SU-DHL-6 (cell line): ENCODE measurements at regions not wholly inside any gene's neighbourhood (a gene's known extent, or its start where the extent isn't known, plus 50 kb on each side); places are given as distances from the start of the nearest gene placed in this dataset.
A peak's percentile ranks its signal among the peaks of the same experiment; 100 is the strongest.

ENCODE experiments used
- H2AFZ ChIP-seq: fragments of 200-600 bp; sonication (generic); 2 replicates; pipeline ENCODE4 v1.6.1; 2014; ENCODE audit warnings: low read depth, mild to moderate bottlenecking, moderate library complexity, mixed read lengths, antibody characterized with exemption, low read length; ENCODE audit not compliant: severe bottlenecking
- H3F3A ChIP-seq: fragments of 200-600 bp; shearing (Covaris generic); 2 replicates; pipeline ENCODE4 v1.6.0; 2016; ENCODE audit warnings: antibody characterized with exemption, mild to moderate bottlenecking; ENCODE audit not compliant: insufficient read depth
- H3K27ac ChIP-seq: fragments of 200-600 bp; sonication (generic); 2 replicates; pipeline ENCODE4 v1.5.1; 2016; ENCODE audit warnings: low read depth, mild to moderate bottlenecking, low read length, moderate library complexity, mixed read lengths
- H3K27me3 ChIP-seq: fragments of 200-600 bp; sonication (generic), shearing (Covaris generic); 2 replicates; pipeline ENCODE4 v1.6.0; 2014; ENCODE audit warnings: mild to moderate bottlenecking, low read length
- H3K36me3 ChIP-seq: fragments of 200-600 bp; sonication (generic); 2 replicates; pipeline ENCODE4 v1.6.1; 2014; ENCODE audit warnings: mild to moderate bottlenecking, low read length, mixed read lengths
- H3K4me2 ChIP-seq: fragments of 300-600, 200-600 bp; shearing (Covaris generic), sonication (generic); 2 replicates; pipeline ENCODE4 v1.6.0; 2014; ENCODE audit warnings: low read length, low read depth, mild to moderate bottlenecking; ENCODE audit not compliant: poor library complexity, severe bottlenecking
- H3K4me3 ChIP-seq: fragments of 200-600 bp; sonication (generic); 2 replicates; pipeline ENCODE4 v1.5.1; 2014; ENCODE audit warnings: antibody characterized with exemption, low read length, mild to moderate bottlenecking, mixed read lengths; ENCODE audit not compliant: insufficient read depth, poor library complexity, severe bottlenecking
- H3K79me2 ChIP-seq: fragments of 200-600 bp; sonication (generic); 2 replicates; pipeline ENCODE4 v1.6.1; 2014; ENCODE audit warnings: mild to moderate bottlenecking, low read length, moderate library complexity; ENCODE audit not compliant: insufficient read depth
- H3K9ac ChIP-seq: fragments of 200-600 bp; sonication (generic); 2 replicates; pipeline ENCODE4 v1.7.0; 2014; ENCODE audit warnings: mild to moderate bottlenecking, low read length
- H3K9me2 ChIP-seq: fragments of 200-600 bp; sonication (generic); replicated peaks from 2 replicates; pipeline ENCODE4 v1.6.1; 2014; ENCODE audit warnings: low read length; ENCODE audit not compliant: insufficient read depth
- H3K9me3 ChIP-seq: fragments of 200-600 bp; sonication (generic); 2 replicates; pipeline ENCODE4 v1.6.1; 2014; ENCODE audit warnings: low read length, mixed read lengths; ENCODE audit not compliant: insufficient read depth
- H4K20me1 ChIP-seq: fragments of 200-600 bp; sonication (generic); 2 replicates; pipeline ENCODE4 v1.6.1; 2014; ENCODE audit warnings: low read depth, mild to moderate bottlenecking, antibody characterized with exemption, low read length, moderate library complexity, mixed read lengths
- CTCF ChIP-seq: fragments of 200-600 bp; sonication (generic); IDR thresholded peaks from one replicate; pipeline ENCODE4 v1.5.1; 2017; ENCODE audit warnings: antibody characterized with exemption, mild to moderate bottlenecking, low read length, moderate library complexity; ENCODE audit not compliant: insufficient read depth, poor library complexity, severe bottlenecking
- EZH2phosphoT487 ChIP-seq: fragments of 200-600 bp; sonication (generic), shearing (Covaris generic); conservative IDR thresholded peaks from 2 replicates; pipeline ENCODE4 v1.6.1; 2018; ENCODE audit warnings: mild to moderate bottlenecking, antibody characterized with exemption, low read length, moderate library complexity, mixed read lengths

- Histone ChIP-seq H3K27me3 (no peaks in the 10 kb centered on the region), H4K20me1 (no peaks in the 10 kb centered on the region), H3K27ac (no peak overlapping the region), H3K36me3 (no peaks in the 10 kb centered on the region), H3K4me3 (no peak overlapping the region), H3K9me2 (no peaks in the 10 kb centered on the region), H3K9ac (no peak overlapping the region), H2AFZ (no peak overlapping the region), H3K79me2 (no peaks in the 10 kb centered on the region), H3K9me3 (no peaks in the 10 kb centered on the region), H3F3A (no peaks in the 10 kb centered on the region), H3K4me2 (no peak overlapping the region)
- TF ChIP-seq CTCF (no peak), EZH2phosphoT487 (no peak)
These were observed 103.0 kb upstream of the TMTC2 start for GRCh38 chr12:82583756-82584155.

DNA sequence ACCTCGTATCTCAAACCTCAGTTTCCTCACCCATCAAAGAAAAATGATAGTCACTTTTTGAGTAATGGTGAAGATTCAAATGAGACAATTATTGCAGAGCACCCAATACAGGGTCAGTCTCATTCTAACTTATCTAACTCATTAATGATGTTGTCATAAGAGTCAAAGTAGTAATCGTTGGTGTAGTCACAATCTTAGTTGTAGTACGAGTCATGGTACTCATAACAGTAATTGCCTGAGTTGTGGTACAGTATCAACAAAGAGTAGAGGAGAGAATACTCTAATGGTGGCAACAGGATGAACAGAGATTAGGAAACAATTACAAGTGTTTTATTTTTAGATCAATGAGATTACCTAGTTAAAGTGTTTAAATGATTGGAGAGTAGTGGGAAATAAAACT, 93.6 kb upstream of the TMTC2 start:
- H3K4me3 ChIP-seq = no peak overlapping the region
- H3K4me2 ChIP-seq = no peak overlapping the region
- no peaks in the 10 kb centered on the region for H3K9me2 ChIP-seq
- H3K36me3 ChIP-seq = no peaks in the 10 kb centered on the region
- H3K9me3 ChIP-seq = no peaks in the 10 kb centered on the region
- no peak overlapping the region for H2AFZ ChIP-seq
- H3F3A ChIP-seq = no peaks in the 10 kb centered on the region
- no peaks in the 10 kb centered on the region for H3K79me2 ChIP-seq
- no peaks in the 10 kb centered on the region for H4K20me1 ChIP-seq
- no peak overlapping the region for H3K9ac ChIP-seq
- H3K27ac ChIP-seq = no peak overlapping the region
- H3K27me3 ChIP-seq = no peaks in the 10 kb centered on the region
- TF ChIP-seq EZH2phosphoT487 (no peak), CTCF (no peak)

GRCh38 chr12:82593901-82594396, 92.8 kb upstream of the TMTC2 start:
- Histone ChIP-seq H3K9me3 (no peaks in the 10 kb centered on the region), H3K79me2 (no peaks in the 10 kb centered on the region), H3K9ac (no peak overlapping the region), H3K27me3 (no peaks in the 10 kb centered on the region), H3K4me3 (no peak overlapping the region), H3K4me2 (peak overlapping the region; percentile 1), H4K20me1 (no peaks in the 10 kb centered on the region), H3K36me3 (no peaks in the 10 kb centered on the region), H3K9me2 (no peaks in the 10 kb centered on the region), H2AFZ (no peak overlapping the region), H3F3A (no peaks in the 10 kb centered on the region), H3K27ac (0 out of 2 replicates have a peak overlapping the region, but pooled peaks have one; percentile 1)
- no peak for TF ChIP-seq CTCF
- TF ChIP-seq EZH2phosphoT487 = no peak
